ENCODE measurements at regions not wholly inside any gene's neighbourhood (a gene's known extent, or its start where the extent isn't known, plus 50 kb on each side); places are given as distances from the start of the nearest gene placed in this dataset.

DNA sequence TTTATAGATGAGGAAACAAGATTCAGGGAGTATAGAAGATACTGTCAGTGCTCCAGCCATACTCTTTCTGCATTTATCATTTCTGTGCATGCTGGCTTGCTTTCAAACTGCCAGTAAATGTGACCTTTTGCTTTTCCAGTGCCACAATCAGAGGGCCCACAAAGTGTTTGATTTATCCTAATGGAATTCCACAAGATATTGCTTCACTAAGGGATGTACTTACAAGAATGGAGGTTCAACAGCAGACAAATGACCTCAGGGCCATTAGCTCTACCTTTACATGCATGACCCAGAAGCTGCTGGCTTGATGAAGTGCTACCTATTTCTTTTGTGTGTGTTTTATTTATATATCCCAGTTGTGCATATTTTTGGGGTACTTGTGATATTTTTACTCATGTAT, 171.5 kb upstream of the GRIK2 start:
- TF ChIP-seq, protein P1, sequence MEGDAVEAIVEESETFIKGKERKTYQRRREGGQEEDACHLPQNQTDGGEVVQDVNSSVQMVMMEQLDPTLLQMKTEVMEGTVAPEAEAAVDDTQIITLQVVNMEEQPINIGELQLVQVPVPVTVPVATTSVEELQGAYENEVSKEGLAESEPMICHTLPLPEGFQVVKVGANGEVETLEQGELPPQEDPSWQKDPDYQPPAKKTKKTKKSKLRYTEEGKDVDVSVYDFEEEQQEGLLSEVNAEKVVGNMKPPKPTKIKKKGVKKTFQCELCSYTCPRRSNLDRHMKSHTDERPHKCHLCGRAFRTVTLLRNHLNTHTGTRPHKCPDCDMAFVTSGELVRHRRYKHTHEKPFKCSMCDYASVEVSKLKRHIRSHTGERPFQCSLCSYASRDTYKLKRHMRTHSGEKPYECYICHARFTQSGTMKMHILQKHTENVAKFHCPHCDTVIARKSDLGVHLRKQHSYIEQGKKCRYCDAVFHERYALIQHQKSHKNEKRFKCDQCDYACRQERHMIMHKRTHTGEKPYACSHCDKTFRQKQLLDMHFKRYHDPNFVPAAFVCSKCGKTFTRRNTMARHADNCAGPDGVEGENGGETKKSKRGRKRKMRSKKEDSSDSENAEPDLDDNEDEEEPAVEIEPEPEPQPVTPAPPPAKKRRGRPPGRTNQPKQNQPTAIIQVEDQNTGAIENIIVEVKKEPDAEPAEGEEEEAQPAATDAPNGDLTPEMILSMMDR (conservative IDR thresholded peaks at IDR 0.05): no peak
- TF ChIP-seq ZFX (IDR thresholded peaks at IDR 0.05): no peak

Data from C4-2B (cell line).